ENCODE measurements at regions not wholly inside any gene's neighbourhood (a gene's known extent, or its start where the extent isn't known, plus 50 kb on each side); places are given as distances from the start of the nearest gene placed in this dataset.

DNA sequence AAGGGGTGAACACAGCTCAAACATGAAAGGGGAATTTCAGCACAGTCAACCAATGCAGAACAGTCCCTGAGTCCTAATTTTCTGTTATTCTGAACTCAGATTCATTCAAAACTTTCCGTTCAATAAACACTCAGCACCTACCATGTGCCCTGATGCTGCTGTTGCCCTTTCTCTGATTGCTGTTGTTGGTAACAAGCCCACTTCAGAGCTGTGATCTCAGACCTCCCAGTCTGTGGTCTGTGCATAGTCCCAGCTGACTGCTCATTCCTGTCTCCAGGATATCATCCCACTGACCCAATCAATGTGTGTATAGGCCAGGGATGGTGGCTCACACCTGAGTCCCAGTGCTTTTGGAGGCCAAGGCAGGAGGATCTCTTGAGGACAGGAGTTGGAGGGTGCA is 82.7 kb upstream of the SLC35G4 start:
- no peak for TF ChIP-seq EZH2 (IDR thresholded peaks at IDR 0.05; ENCODE audit: insufficient read depth, poor library complexity, severe bottlenecking)
- no peak for TF ChIP-seq EZH2phosphoT487 (IDR thresholded peaks at IDR 0.05; ENCODE audit: insufficient read depth, low read depth)

All from GM23248 (cell line).